NCI-H345 treated with DMSO at 0.1 percent for 48 hours (cell line): ENCODE measurements at regions not wholly inside any gene's neighbourhood (a gene's known extent, or its start where the extent isn't known, plus 50 kb on each side); places are given as distances from the start of the nearest gene placed in this dataset.

Source experiments
- DNase-seq: peaks from one replicate; lab custom pipeline; 2025; ENCODE audit not compliant: unreplicated experiment; lab: John Stamatoyannopoulos, UW

- DNase-seq: no peak
Observed at GRCh38 chr4:18077808-18078207, 56.3 kb upstream of the LCORL start.

DNA sequence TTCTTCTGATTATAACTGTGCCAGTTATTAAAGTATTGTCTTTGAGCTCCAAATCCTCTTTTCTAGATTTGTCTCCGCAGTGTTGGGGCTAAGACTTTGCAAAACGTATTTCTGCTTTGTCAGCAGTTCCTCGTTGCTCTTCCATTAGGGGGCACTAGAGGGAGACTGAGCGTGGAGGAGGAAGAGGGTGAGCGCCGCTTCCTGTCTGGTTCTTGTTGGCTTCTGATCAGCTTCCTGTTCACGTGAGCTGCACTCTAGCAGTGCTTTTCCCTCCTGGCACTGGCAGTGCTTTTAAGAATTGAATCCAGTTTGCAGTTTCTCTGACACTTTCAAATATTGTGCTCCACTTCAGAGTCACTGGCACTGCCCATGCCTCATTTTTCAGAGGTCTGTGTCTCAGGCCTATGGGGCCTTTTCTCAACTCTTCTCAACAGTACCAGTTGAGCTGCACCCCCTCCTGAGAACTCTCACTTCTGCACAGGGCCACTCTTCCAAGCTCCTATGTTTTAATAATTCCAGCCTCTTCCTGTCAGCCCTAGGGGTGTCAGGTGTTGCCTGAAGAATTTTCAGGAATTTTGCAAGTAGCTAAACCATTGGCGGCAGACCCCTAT, 54.4 kb upstream of the LCORL start:
- no peak for DNase-seq

- DNase-seq: no peak
Observed at GRCh38 chr4:18071894-18072293, 50.3 kb upstream of the LCORL start.
